Endodermal cell (in vitro differentiated cells): ENCODE measurements at regions not wholly inside any gene's neighbourhood (a gene's known extent, or its start where the extent isn't known, plus 50 kb on each side); places are given as distances from the start of the nearest gene placed in this dataset.

Experiments used
- DNase-seq: peaks from one replicate; pipeline ENCODE4 v3.0.0-alpha.2; 2017
- H3K27ac ChIP-seq: 2 replicates; pipeline ENCODE4 v1.5.1; 2013; ENCODE audit warnings: mild to moderate bottlenecking, low read depth, low read length, moderate library complexity
- H3K27me3 ChIP-seq: 2 replicates; pipeline ENCODE4 v1.6.1; 2013; ENCODE audit warnings: mild to moderate bottlenecking, low read length, moderate library complexity; ENCODE audit not compliant: insufficient read depth, control insufficient read depth, poor library complexity, severe bottlenecking
- H3K36me3 ChIP-seq: 2 replicates; pipeline ENCODE4 v1.7.0; 2013; ENCODE audit warnings: mild to moderate bottlenecking, low read length, moderate library complexity; ENCODE audit not compliant: control insufficient read depth, insufficient read depth
- H3K4me1 ChIP-seq: one replicate; pipeline ENCODE4 v1.7.0; 2013; ENCODE audit warnings: low read length; ENCODE audit not compliant: control insufficient read depth, insufficient read depth
- H3K4me3 ChIP-seq: 2 replicates; pipeline ENCODE4 v1.5.1; 2013; ENCODE audit warnings: mild to moderate bottlenecking, low read length, moderate library complexity
- H3K9ac ChIP-seq: 2 replicates; pipeline ENCODE4 v1.6.1; 2013; ENCODE audit warnings: mild to moderate bottlenecking, low read length, moderate library complexity; ENCODE audit not compliant: poor library complexity, severe bottlenecking; ENCODE audit errors: extremely low read depth
- H3K9me3 ChIP-seq: 2 replicates; pipeline ENCODE4 v1.6.1; 2013; ENCODE audit warnings: mild to moderate bottlenecking, low read length, moderate library complexity; ENCODE audit not compliant: control insufficient read depth
- H3K27ac Mint-ChIP-seq: 2 replicates; pipeline ENCODE4 v1.8.0; 2020; ENCODE audit warnings: mixed read lengths
- H3K27me3 Mint-ChIP-seq: 2 replicates; pipeline ENCODE4 v1.8.0; 2021; ENCODE audit warnings: mild to moderate bottlenecking, mixed read lengths; ENCODE audit not compliant: insufficient read depth
- H3K36me3 Mint-ChIP-seq: 2 replicates; pipeline ENCODE4 v1.8.0; 2020; ENCODE audit warnings: low read depth, mixed read lengths
- H3K4me1 Mint-ChIP-seq: 2 replicates; pipeline ENCODE4 v1.8.0; 2020; ENCODE audit warnings: mixed read lengths
- H3K4me3 Mint-ChIP-seq: 2 replicates; pipeline ENCODE4 v1.8.0; 2020; ENCODE audit warnings: mild to moderate bottlenecking, moderate library complexity, mixed read lengths
- H3K9me3 Mint-ChIP-seq: 2 replicates; pipeline ENCODE4 v1.8.0; 2020; ENCODE audit warnings: mild to moderate bottlenecking, mixed read lengths
- WGBS, 2 experiments: methylation state at CpG; one replicate each; pipeline versions ENCODE4 v1.1.5 to v1.1.7; 2013; ENCODE audit warnings: missing lambda C conversion rate in 2 of 2, mixed read lengths in 1 of 2; ENCODE audit not compliant: insufficient coverage in 1 of 2, insufficient read length in 1 of 2; 5-methylcytosine and 5-hydroxymethylcytosine counted together
- TF ChIP-seq, protein P1 (sequence below): fragments of 200-600 bp; sonication (generic); conservative IDR thresholded peaks from 2 replicates; pipeline ENCODE4 v1.5.0; 2021; ENCODE audit warnings: antibody characterized with exemption, mild to moderate bottlenecking

DNA sequence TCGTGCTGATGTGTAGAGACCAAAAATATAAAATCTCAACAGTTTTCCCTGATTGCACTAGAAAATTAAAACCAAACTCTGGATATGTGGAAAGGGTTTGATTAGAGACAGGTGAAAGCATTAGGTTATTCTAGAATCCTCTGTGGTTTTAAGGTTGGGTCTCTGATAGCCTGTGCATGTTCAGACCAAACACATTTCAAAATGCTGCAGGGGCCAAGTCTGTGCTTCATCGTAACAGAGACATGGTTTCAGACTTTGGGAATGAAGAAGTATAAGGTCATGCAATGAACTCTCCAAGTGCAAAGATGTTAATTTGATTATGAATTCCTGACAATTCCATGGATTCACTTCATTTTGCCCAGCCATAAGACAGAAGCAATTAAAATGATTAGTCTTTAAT is 261.0 kb upstream of the KCNJ16 start:
- H3K27me3 ChIP-seq: no peaks in the 10 kb centered on the region
- H3K4me3 ChIP-seq: no peak overlapping the region
- Mint-ChIP-seq H3K4me3 (no peak overlapping the region), H3K27me3 (no peaks in the 10 kb centered on the region), H3K36me3 (no peaks in the 10 kb centered on the region), H3K4me1 (no peaks in the 10 kb centered on the region), H3K9me3 (no peaks in the 10 kb centered on the region), H3K27ac (no peak overlapping the region)
- no peak overlapping the region for H3K9ac ChIP-seq
- no peak overlapping the region for H3K27ac ChIP-seq
- TF ChIP-seq, protein P1, sequence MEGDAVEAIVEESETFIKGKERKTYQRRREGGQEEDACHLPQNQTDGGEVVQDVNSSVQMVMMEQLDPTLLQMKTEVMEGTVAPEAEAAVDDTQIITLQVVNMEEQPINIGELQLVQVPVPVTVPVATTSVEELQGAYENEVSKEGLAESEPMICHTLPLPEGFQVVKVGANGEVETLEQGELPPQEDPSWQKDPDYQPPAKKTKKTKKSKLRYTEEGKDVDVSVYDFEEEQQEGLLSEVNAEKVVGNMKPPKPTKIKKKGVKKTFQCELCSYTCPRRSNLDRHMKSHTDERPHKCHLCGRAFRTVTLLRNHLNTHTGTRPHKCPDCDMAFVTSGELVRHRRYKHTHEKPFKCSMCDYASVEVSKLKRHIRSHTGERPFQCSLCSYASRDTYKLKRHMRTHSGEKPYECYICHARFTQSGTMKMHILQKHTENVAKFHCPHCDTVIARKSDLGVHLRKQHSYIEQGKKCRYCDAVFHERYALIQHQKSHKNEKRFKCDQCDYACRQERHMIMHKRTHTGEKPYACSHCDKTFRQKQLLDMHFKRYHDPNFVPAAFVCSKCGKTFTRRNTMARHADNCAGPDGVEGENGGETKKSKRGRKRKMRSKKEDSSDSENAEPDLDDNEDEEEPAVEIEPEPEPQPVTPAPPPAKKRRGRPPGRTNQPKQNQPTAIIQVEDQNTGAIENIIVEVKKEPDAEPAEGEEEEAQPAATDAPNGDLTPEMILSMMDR: no peak
- no peaks in the 10 kb centered on the region for H3K4me1 ChIP-seq
- H3K36me3 ChIP-seq: no peaks in the 10 kb centered on the region
- WGBS, 2 experiments: 83 to 100% methylated on average over 1 to 2 of the region's 2 CpGs
- no peaks in the 10 kb centered on the region for H3K9me3 ChIP-seq
- no peak for DNase-seq

DNA sequence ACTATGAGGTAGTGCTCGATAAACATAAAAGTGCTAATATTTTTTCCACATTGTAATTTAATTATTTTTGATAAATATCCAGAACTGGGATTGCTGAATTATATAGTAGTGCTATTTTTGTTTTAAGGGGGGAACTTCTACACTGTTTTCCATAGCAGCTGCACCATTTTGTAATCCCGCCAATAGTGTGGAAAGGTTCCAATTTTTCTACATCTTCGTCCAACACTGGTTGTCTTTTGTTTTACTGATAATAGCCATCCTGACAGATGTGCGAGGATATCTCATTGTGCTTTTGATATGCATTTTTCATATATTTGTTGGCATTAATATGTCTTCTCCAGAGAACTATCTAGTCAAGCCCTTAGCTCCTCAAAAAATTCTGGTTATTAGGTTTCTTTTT is 259.6 kb upstream of the KCNJ16 start:
- Mint-ChIP-seq H3K27me3 (no peaks in the 10 kb centered on the region), H3K27ac (no peak overlapping the region), H3K36me3 (no peaks in the 10 kb centered on the region), H3K9me3 (no peaks in the 10 kb centered on the region), H3K4me1 (no peaks in the 10 kb centered on the region), H3K4me3 (no peak overlapping the region)
- Histone ChIP-seq H3K9ac (no peak overlapping the region), H3K4me3 (no peak overlapping the region), H3K27me3 (no peaks in the 10 kb centered on the region), H3K9me3 (no peaks in the 10 kb centered on the region), H3K4me1 (no peaks in the 10 kb centered on the region), H3K27ac (no peak overlapping the region), H3K36me3 (no peaks in the 10 kb centered on the region)
- TF ChIP-seq, protein P1: no peak
- DNase-seq: no peak
- WGBS, 2 experiments: 94 to 100% methylated on average over 2 to 3 of the region's 4 CpGs

DNA sequence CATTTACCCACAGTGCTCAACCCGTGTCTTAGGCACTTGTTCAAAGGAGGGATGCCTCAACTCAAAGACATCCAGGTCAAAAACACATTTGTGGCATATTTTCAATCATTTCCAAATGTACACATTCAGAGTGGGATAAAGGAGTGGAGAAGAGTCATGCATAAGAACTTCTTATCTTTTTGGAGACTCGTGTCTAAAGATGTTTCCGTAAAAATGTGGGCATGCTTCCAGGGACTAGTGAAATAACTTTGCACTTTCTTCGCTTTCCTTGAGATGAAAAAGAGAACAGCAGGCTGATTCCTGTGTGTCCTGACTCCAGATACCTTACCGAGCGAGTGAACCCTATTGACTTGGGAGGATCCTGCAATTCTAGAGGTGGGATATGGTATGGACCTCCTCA is 256.6 kb upstream of the KCNJ16 start:
- Histone ChIP-seq H3K27ac (no peak overlapping the region), H3K4me3 (no peak overlapping the region), H3K27me3 (no peaks in the 10 kb centered on the region), H3K9me3 (no peaks in the 10 kb centered on the region), H3K36me3 (no peaks in the 10 kb centered on the region), H3K4me1 (no peaks in the 10 kb centered on the region), H3K9ac (no peak overlapping the region)
- Mint-ChIP-seq H3K4me3 (no peak overlapping the region), H3K4me1 (no peaks in the 10 kb centered on the region), H3K27me3 (no peaks in the 10 kb centered on the region), H3K36me3 (no peaks in the 10 kb centered on the region), H3K9me3 (peaks cover 14% of the 10 kb centered on the region), H3K27ac (no peak overlapping the region)
- 88 to 97% methylated on average over 3 to 6 of the region's 6 CpGs for WGBS, 2 experiments
- no peak for DNase-seq
- TF ChIP-seq, protein P1: no peak
